Testis (tissue), 2 donors: ENCODE measurements at regions not wholly inside any gene's neighbourhood (a gene's known extent, or its start where the extent isn't known, plus 50 kb on each side); places are given as distances from the start of the nearest gene placed in this dataset.

ENCODE experiments used
- CTCF ChIP-seq, 3 experiments: fragments of 450-650 bp in 2 of 3; fragments of 200-600 bp in 1 of 3; sonication (generic) in 1 of 3; IDR thresholded peaks; one replicate each; pipeline ENCODE4 v1.5.1; 2016 to 2019; ENCODE audit warnings: antibody characterized with exemption in 3 of 3, mild to moderate bottlenecking in 2 of 3, moderate library complexity in 1 of 3
- POLR2A ChIP-seq: fragments of 450-650 bp; IDR thresholded peaks from one replicate; pipeline ENCODE4 v1.6.1; 2017; ENCODE audit warnings: antibody characterized with exemption, mild to moderate bottlenecking, moderate library complexity

- TF ChIP-seq POLR2A: no peak
- TF ChIP-seq CTCF (IDR thresholded peaks at IDR 0.05): no peak
Measured at GRCh38 chr22:48841881-48842582, 985.6 kb downstream of the BRD1 start.
